ENCODE measurements at regions not wholly inside any gene's neighbourhood (a gene's known extent, or its start where the extent isn't known, plus 50 kb on each side); places are given as distances from the start of the nearest gene placed in this dataset.

DNA sequence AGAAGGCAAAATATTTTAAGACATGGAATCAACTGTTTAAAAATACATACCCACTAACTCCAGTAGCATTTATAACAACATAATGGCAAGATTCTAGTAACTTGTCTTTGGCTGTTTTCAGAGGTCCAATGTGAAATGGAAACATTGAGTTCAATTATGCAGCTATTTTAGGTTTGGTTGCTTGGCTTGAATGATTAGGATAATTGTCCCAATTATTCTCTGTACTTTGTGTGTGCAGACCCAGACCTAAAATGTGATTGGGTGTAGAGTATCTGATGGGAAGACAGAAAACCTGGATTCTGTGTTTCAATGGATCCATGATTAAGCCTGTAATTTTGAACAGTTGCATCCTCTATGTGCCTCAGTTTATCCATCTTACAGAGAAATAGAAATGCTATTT lies 392.7 kb upstream of the NFE2L3 start:
- no peak for TF ChIP-seq POLR2A (IDR thresholded peaks at IDR 0.05)
- TF ChIP-seq, protein P1, sequence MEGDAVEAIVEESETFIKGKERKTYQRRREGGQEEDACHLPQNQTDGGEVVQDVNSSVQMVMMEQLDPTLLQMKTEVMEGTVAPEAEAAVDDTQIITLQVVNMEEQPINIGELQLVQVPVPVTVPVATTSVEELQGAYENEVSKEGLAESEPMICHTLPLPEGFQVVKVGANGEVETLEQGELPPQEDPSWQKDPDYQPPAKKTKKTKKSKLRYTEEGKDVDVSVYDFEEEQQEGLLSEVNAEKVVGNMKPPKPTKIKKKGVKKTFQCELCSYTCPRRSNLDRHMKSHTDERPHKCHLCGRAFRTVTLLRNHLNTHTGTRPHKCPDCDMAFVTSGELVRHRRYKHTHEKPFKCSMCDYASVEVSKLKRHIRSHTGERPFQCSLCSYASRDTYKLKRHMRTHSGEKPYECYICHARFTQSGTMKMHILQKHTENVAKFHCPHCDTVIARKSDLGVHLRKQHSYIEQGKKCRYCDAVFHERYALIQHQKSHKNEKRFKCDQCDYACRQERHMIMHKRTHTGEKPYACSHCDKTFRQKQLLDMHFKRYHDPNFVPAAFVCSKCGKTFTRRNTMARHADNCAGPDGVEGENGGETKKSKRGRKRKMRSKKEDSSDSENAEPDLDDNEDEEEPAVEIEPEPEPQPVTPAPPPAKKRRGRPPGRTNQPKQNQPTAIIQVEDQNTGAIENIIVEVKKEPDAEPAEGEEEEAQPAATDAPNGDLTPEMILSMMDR (IDR thresholded peaks at IDR 0.05), result no peak
